Activated naive CD4-positive, alpha-beta T cell treated with anti-CD3 and anti-CD28 coated beads, Interleukin-2, amount 10 ng/mL, durations not matched to agents 7 days and 5 days (primary cell): ENCODE measurements at regions not wholly inside any gene's neighbourhood (a gene's known extent, or its start where the extent isn't known, plus 50 kb on each side); places are given as distances from the start of the nearest gene placed in this dataset.
"Not testable (repeated sequence)": the region's sequence is repeated elsewhere in the genome, so short reads cannot be mapped to it uniquely, and the experiment has no call there.

Experiments
- CTCF ChIA-PET: fragments of 350-600 bp; sonication (Branson Sonifier 250); formaldehyde crosslinking; loops from one replicate; lab custom pipeline; 2021; ENCODE audit warnings: antibody characterized with exemption; lab: Charles Lee
- DNase-seq: peaks from one replicate; pipeline ENCODE4 v3.0.0-alpha.2; 2020
- H3K27ac Mint-ChIP-seq: one replicate; pipeline ENCODE4 v1.8.0; 2021; ENCODE audit warnings: mild to moderate bottlenecking, moderate library complexity, mixed read lengths
- H3K27me3 Mint-ChIP-seq: one replicate; pipeline ENCODE4 v1.8.0; 2021; ENCODE audit warnings: mild to moderate bottlenecking, mixed read lengths
- H3K36me3 Mint-ChIP-seq: one replicate; pipeline ENCODE4 v1.8.0; 2021; ENCODE audit warnings: mixed read lengths
- H3K4me1 Mint-ChIP-seq: one replicate; pipeline ENCODE4 v1.8.0; 2021; ENCODE audit warnings: mixed read lengths
- H3K4me3 Mint-ChIP-seq: one replicate; pipeline ENCODE4 v1.8.0; 2021; ENCODE audit warnings: mild to moderate bottlenecking, moderate library complexity, mixed read lengths
- H3K9me3 Mint-ChIP-seq: one replicate; pipeline ENCODE4 v1.8.0; 2021; ENCODE audit warnings: mixed read lengths

GRCh38 chr5:57002959-57003485 is 51.1 kb upstream of the MIER3 start:
- no peak overlapping the region for H3K4me3 Mint-ChIP-seq
- H3K27ac Mint-ChIP-seq: no peak overlapping the region
- no peaks in the 10 kb centered on the region for H3K9me3 Mint-ChIP-seq
- no peaks in the 10 kb centered on the region for H3K4me1 Mint-ChIP-seq
- peaks cover 16% of the 10 kb centered on the region for H3K27me3 Mint-ChIP-seq
- no peaks in the 10 kb centered on the region for H3K36me3 Mint-ChIP-seq
- CTCF ChIA-PET: interaction anchor here (0.7 kb wide), 1 partner anchor 39 kb away, joined by 3 read pairs; no protein-coding TSS in a partner anchor
- no peak for DNase-seq

GRCh38 chr5:57003566-57003965 is 51.6 kb upstream of the MIER3 start:
- H3K9me3 Mint-ChIP-seq, H3K4me1 Mint-ChIP-seq, CTCF ChIA-PET, DNase-seq, H3K36me3 Mint-ChIP-seq, H3K27ac Mint-ChIP-seq, H3K4me3 Mint-ChIP-seq: not testable (repeated sequence)
- peaks cover 16% of the 10 kb centered on the region for H3K27me3 Mint-ChIP-seq

DNA sequence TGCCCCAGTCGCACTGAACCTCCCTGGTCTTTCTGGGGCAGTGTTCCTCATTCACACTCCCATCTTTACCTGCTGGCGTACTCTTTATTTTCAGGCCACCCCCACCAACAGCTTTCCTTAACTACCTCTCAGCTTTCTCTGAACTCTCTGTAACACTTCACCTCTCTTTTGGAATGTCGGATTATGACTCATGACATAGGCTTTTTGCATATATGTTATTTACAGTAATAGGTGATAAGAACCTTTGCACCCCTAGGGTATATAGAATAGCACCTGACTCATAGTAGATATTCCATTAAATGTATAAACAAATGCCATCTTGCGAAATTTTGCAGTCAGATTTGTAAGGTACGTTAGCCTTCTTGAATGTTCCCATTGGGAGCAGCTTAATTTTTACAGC is 52.9 kb upstream of the MIER3 start:
- CTCF ChIA-PET: no interaction called here
- Mint-ChIP-seq H3K27me3 (peaks cover 19% of the 10 kb centered on the region), H3K4me3 (no peak overlapping the region), H3K36me3 (no peaks in the 10 kb centered on the region), H3K4me1 (no peaks in the 10 kb centered on the region), H3K27ac (no peak overlapping the region), H3K9me3 (no peaks in the 10 kb centered on the region)
- no peak for DNase-seq

DNA sequence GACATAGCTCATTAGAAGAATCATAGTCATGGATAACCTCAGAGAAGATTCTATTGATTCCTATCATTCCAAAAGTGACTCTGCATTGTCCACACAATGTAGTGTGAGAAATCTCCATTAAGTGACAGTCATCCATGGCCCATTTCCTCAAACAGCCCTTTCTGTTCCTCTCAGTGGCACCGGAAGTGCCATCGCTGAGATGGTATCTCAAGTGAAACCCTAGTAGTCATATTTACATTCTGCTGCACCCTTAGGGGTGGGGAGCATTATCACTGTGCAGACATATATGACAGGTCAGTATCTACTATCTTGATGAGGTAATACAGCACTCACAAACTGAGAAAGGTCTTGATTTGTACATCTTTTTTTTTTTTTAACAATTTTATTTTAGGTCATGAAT is 55.4 kb upstream of the MIER3 start:
- Mint-ChIP-seq H3K4me1 (no peaks in the 10 kb centered on the region), H3K27ac (no peak overlapping the region), H3K4me3 (no peak overlapping the region), H3K9me3 (no peaks in the 10 kb centered on the region), H3K27me3 (peaks cover 17% of the 10 kb centered on the region), H3K36me3 (no peaks in the 10 kb centered on the region)
- CTCF ChIA-PET: no interaction called here
- no peak for DNase-seq

DNA sequence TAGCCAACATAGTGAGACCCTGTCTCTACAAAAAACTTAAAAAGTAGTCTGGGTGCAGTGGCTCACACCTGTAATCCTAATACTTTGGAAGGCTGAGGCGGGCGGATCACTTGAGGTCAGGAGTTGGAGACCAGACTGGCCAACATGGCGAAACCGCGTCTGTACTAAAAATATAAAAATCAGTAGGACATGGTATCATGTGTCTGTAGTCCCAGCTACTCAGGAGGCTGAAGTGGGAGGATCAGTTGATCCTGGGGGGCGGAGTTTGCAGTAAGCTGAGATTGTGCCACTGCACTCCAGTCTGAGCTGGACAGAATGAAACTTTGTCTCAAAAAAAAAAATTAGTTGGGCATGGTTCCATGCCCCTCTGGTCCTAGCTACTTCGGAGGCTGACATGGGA is 57.9 kb upstream of the MIER3 start:
- H3K9me3 Mint-ChIP-seq: no peaks in the 10 kb centered on the region

DNA sequence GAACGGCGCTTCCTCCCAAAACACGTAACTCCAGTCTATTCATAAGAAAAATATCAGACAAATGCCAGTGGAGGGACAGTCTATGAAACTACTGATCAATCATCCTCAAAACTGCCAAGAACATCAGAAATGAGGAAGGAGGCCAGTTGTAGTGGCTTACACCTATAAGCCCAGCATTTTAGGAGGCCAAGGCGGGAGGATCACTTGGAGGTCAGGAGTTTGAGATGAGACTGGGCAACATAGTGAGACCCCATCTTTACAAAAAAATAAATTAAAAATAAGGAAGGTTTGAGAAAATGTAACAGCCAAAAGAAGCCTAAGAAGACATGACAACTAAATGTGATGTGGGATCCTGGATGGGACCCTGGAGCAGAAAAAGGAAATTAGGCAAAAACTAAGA is 58.9 kb upstream of the MIER3 start:
- Mint-ChIP-seq H3K36me3 (no peaks in the 10 kb centered on the region), H3K27ac (no peak overlapping the region), H3K27me3 (peaks cover 17% of the 10 kb centered on the region), H3K4me1 (no peaks in the 10 kb centered on the region), H3K9me3 (no peaks in the 10 kb centered on the region), H3K4me3 (no peak overlapping the region)
- no peak for DNase-seq
- CTCF ChIA-PET: no interaction called here

More for the DNA sequence above, 57.9 kb upstream of the MIER3 start:
- Mint-ChIP-seq H3K4me3 (no peak overlapping the region), H3K36me3 (no peaks in the 10 kb centered on the region), H3K27ac (no peak overlapping the region), H3K4me1 (no peaks in the 10 kb centered on the region), H3K27me3 (peaks cover 17% of the 10 kb centered on the region)
- DNase-seq: no peak
- CTCF ChIA-PET: no interaction called here

GRCh38 chr5:57012511-57012910 is 60.6 kb upstream of the MIER3 start:
- Mint-ChIP-seq H3K9me3 (no peaks in the 10 kb centered on the region), H3K4me3 (no peak overlapping the region), H3K27ac (no peak overlapping the region), H3K36me3 (no peaks in the 10 kb centered on the region), H3K4me1 (no peaks in the 10 kb centered on the region), H3K27me3 (peaks cover 17% of the 10 kb centered on the region)
- DNase-seq: no peak
- CTCF ChIA-PET: no interaction called here

DNA sequence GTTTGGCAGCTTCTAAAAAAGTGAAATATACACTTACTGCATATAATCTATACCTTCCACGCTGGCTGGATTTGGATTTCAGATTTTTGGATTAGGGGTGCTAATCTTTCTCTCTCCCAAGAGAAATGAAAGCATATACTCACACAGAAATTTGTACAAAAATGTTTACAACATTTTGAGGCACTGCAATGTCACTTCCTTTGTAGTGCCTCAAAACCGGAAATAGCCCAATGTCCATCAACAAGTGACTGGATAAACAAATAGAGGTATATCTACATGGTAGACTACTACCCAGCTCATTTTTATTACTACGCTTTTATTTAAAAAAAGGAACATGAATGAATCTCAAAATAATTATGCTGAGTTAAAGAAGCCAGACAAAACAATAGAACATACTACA is 74.0 kb upstream of the MIER3 start:
- Mint-ChIP-seq H3K36me3 (no peaks in the 10 kb centered on the region), H3K27me3 (peaks cover 3% of the 10 kb centered on the region), H3K4me3 (no peak overlapping the region), H3K27ac (no peak overlapping the region), H3K4me1 (peaks cover 17% of the 10 kb centered on the region), H3K9me3 (peaks cover 9% of the 10 kb centered on the region)
- CTCF ChIA-PET: no interaction called here
- DNase-seq: no peak

GRCh38 chr5:57028161-57028560 is 76.2 kb upstream of the MIER3 start:
- CTCF ChIA-PET: no interaction called here
- H3K9me3 Mint-ChIP-seq: peaks cover 9% of the 10 kb centered on the region

GRCh38 chr5:57032151-57032551 is 80.2 kb upstream of the MIER3 start:
- no peak overlapping the region for H3K4me3 Mint-ChIP-seq

More at GRCh38 chr5:57028161-57028560, 76.2 kb upstream of the MIER3 start:
- H3K27ac Mint-ChIP-seq: no peak overlapping the region
- no peak for DNase-seq
- H3K4me3 Mint-ChIP-seq: no peak overlapping the region
- peaks cover 19% of the 10 kb centered on the region for H3K27me3 Mint-ChIP-seq
- no peaks in the 10 kb centered on the region for H3K36me3 Mint-ChIP-seq
- H3K4me1 Mint-ChIP-seq: peaks cover 26% of the 10 kb centered on the region

GRCh38 chr5:57033103-57033502 is 81.2 kb upstream of the MIER3 start:
- Mint-ChIP-seq H3K4me1 (peaks cover 24% of the 10 kb centered on the region), H3K4me3 (no peak overlapping the region), H3K36me3 (no peaks in the 10 kb centered on the region), H3K9me3 (no peaks in the 10 kb centered on the region), H3K27me3 (peaks cover 38% of the 10 kb centered on the region), H3K27ac (no peak overlapping the region)
- no peak for DNase-seq
- CTCF ChIA-PET: no interaction called here

More at GRCh38 chr5:57032151-57032551, 80.2 kb upstream of the MIER3 start:
- Mint-ChIP-seq H3K4me1 (peaks cover 24% of the 10 kb centered on the region), H3K36me3 (no peaks in the 10 kb centered on the region), H3K27me3 (peaks cover 38% of the 10 kb centered on the region), H3K9me3 (no peaks in the 10 kb centered on the region), H3K27ac (no peak overlapping the region)
- CTCF ChIA-PET: no interaction called here
- no peak for DNase-seq

DNA sequence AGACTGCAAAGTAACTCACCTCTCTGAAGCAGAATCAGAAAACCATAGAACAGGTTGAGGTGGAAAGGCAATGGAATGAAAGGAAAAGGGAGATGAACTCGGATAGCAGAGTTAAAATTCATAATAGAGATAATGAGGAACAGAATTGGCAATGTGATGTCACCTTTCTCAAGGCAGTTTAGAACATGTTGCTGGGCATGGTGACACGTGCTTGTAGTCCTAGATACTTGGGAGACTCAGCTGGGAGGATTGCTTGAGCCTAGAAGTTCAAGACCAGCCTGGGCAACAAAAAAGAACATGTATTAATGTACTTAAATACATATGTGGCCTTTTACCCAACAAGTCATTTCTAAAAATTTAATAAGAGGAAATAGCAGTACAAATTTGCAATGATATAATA is 81.6 kb upstream of the MIER3 start:
- no peak for DNase-seq
- Mint-ChIP-seq H3K27ac (no peak overlapping the region), H3K4me1 (peaks cover 24% of the 10 kb centered on the region), H3K4me3 (no peak overlapping the region), H3K36me3 (no peaks in the 10 kb centered on the region), H3K27me3 (peaks cover 38% of the 10 kb centered on the region), H3K9me3 (no peaks in the 10 kb centered on the region)
- CTCF ChIA-PET: no interaction called here

DNA sequence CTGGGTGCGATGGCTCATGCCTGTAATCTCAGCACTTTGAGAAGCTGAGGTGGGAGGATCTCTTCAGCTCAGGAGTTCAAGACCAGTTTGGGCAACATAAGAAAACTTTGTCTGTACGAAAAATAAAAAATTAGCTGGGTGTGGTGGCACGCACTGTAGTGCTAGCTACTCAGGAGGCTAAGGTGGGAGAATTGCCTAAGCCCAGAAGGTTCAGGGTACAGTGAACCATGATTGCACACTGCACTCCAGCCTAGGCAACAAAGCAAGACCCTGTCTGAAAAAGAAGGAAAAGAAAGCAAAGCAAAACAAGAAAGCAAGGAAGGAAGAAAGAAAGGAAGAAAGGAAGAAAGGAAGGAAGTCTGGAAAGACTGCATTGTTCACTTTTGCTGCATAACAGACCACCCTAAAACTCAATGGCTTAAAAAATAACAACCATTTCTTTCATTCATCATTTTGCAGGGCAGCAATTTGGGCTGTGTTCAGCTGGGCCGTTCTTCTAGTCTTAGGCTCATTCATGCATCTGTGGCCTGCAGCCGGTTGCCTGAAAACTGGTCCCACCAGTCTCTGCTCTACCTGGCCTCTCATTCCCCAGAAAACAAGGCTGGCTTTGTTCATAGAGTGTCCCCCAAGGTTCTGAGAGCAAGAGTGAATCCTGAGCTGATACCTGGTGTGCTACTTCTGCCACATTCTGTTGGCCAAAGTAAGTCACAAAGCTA is 82.4 kb upstream of the MIER3 start:
- Mint-ChIP-seq H3K27me3 (peaks cover 38% of the 10 kb centered on the region), H3K9me3 (no peaks in the 10 kb centered on the region), H3K4me1 (peaks cover 21% of the 10 kb centered on the region), H3K27ac (no peak overlapping the region), H3K36me3 (no peaks in the 10 kb centered on the region), H3K4me3 (no peak overlapping the region)
- DNase-seq: no peak
- CTCF ChIA-PET: no interaction called here

- DNase-seq: no peak
- Mint-ChIP-seq H3K4me1 (peaks cover 10% of the 10 kb centered on the region), H3K27ac (no peak overlapping the region), H3K4me3 (no peak overlapping the region), H3K9me3 (no peaks in the 10 kb centered on the region), H3K27me3 (peaks cover 35% of the 10 kb centered on the region), H3K36me3 (no peaks in the 10 kb centered on the region)
- CTCF ChIA-PET: no interaction called here
These were observed 84.0 kb upstream of the MIER3 start for GRCh38 chr5:57035955-57036354.

GRCh38 chr5:57036761-57037160 is 84.8 kb upstream of the MIER3 start:
- Mint-ChIP-seq H3K9me3 (no peaks in the 10 kb centered on the region), H3K36me3 (no peaks in the 10 kb centered on the region), H3K4me1 (peaks cover 2% of the 10 kb centered on the region), H3K27ac (no peak overlapping the region), H3K4me3 (no peak overlapping the region), H3K27me3 (peaks cover 34% of the 10 kb centered on the region)
- CTCF ChIA-PET: no interaction called here
- no peak for DNase-seq
